ENCODE measurements at regions not wholly inside any gene's neighbourhood (a gene's known extent, or its start where the extent isn't known, plus 50 kb on each side); places are given as distances from the start of the nearest gene placed in this dataset.

- TF ChIP-seq CTCF (conservative IDR thresholded peaks at IDR 0.05; ENCODE audit: low read depth, low read length) = no peak
- H3K4me3 ChIP-seq (ENCODE audit: low read depth, low read length) = no peak overlapping the region
- DNase-seq (ENCODE audit: low read depth) = no peak
Measured at GRCh38 chr16:65733721-65734120, 611.9 kb upstream of the CDH11 start.

GRCh38 chr16:65731833-65732232, 610.0 kb upstream of the CDH11 start:
- H3K4me3 ChIP-seq (ENCODE audit: low read depth, low read length) = no peak overlapping the region
- no peak for TF ChIP-seq CTCF (conservative IDR thresholded peaks at IDR 0.05; ENCODE audit: low read depth, low read length)
- DNase-seq (ENCODE audit: low read depth) = no peak

DNA sequence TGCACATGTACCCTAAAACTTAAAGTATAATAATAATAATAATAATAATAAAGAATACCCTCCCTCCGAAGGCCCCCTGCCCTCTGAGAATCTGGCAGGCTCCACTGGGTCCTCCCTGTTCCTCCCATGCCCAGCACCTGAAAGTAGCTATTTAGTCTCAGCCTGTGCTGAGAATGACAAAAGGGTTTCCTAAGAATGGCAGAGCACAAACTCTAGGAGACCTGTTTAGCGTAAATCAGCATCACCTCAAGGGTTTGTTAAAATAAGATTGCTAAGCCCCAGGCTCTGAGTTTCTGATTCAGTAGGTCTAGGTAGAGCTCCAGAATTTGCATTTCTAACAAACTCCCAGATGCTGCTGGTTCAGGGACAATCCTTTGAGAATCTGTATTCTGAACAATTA, 606.8 kb upstream of the CDH11 start:
- no peak overlapping the region for H3K4me3 ChIP-seq (ENCODE audit: low read depth, low read length)
- no peak for TF ChIP-seq CTCF (conservative IDR thresholded peaks at IDR 0.05; ENCODE audit: low read depth, low read length)
- no peak for DNase-seq (ENCODE audit: low read depth)

DNA sequence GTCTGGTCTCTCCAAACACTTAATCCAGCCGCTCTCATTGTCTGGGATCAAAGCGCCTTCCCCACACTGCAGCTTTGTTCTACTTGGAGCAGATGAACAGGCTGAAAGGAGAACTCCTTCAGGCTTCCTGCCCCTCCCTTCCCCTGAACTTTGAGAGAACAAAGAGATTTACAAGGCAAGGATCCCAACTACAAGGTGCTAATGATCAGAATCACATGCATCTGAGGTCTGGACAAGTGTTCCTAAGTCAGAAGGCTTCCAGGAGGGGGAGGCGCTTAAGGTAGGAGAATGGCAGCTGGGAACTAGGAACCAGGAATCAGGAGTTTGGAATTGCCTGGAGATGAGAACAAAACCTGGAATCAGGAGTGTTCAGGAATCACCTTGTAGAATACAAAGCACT, 606.3 kb upstream of the CDH11 start:
- no peak for DNase-seq (ENCODE audit: low read depth)
- H3K4me3 ChIP-seq (ENCODE audit: low read depth, low read length) = no peak overlapping the region
- TF ChIP-seq CTCF (conservative IDR thresholded peaks at IDR 0.05; ENCODE audit: low read depth, low read length) = no peak

- DNase-seq (ENCODE audit: low read depth) = no peak
Measured at GRCh38 chr16:65727534-65728137, 605.8 kb upstream of the CDH11 start.

GRCh38 chr16:65725156-65725845, 603.4 kb upstream of the CDH11 start:
- peak; percentile 52 for DNase-seq (ENCODE audit: low read depth)
- TF ChIP-seq CTCF (conservative IDR thresholded peaks at IDR 0.05; ENCODE audit: low read depth, low read length) = no peak
- H3K4me3 ChIP-seq (ENCODE audit: low read depth, low read length) = no peak overlapping the region

More at GRCh38 chr16:65727534-65728137, 605.8 kb upstream of the CDH11 start:
- no peak for TF ChIP-seq CTCF (conservative IDR thresholded peaks at IDR 0.05; ENCODE audit: low read depth, low read length)
- H3K4me3 ChIP-seq (ENCODE audit: low read depth, low read length) = no peak overlapping the region

GRCh38 chr16:65722429-65722828, 600.6 kb upstream of the CDH11 start:
- no peak for DNase-seq (ENCODE audit: low read depth)
- no peak for TF ChIP-seq CTCF (conservative IDR thresholded peaks at IDR 0.05; ENCODE audit: low read depth, low read length)
- no peak overlapping the region for H3K4me3 ChIP-seq (ENCODE audit: low read depth, low read length)

Measured in choroid plexus epithelial cell (primary cell).